ENCODE measurements at regions not wholly inside any gene's neighbourhood (a gene's known extent, or its start where the extent isn't known, plus 50 kb on each side); places are given as distances from the start of the nearest gene placed in this dataset.

DNA sequence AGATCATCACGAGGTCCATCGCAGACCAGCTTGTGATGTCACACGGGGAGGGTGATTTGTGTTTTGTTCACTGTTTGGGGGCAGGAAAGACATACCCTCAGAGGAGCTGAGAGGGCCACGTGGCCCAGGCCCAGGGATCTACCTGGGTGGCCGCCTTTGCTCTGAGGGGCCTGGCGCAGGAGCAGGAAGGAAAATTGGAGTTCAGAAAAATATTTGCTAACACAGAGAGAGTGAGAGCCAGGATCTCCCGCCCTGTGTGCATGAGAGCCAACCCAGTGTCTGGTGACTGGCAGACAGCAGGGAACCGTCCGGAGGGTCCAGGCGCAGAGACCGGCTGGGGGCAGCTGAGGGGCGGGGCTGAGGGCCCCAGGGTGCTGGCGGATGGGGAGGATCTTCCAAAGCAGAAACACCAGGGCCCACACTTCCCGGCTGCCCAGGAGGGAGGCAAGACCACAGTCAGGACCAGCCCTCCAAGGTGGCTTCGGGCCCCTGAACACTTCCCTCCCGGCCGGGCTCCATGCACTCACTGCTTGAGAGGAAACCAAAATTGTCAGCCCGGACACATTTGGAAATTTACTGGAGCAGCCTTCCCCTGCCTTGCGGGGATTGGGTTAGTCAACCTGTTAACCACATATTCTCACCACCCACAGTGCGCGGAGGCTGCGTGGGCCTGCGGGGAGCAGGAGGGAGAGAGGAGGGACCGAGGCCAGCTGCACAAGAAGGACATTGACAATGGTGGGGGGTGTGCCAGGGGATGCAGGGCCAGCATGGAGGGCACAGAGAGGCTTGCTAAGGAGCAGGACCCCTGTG, 52.6 kb downstream of the RBFOX3 start:
- ATAC-seq (no peak), DNase-seq (ENCODE audit: low read depth, low spot score) (no peak)
- Histone ChIP-seq H3K36me3 (ENCODE audit: control insufficient read depth in 1 of 2, insufficient read depth in 2 of 2, low read length in 2 of 2) (no peaks in the 10 kb centered on the region), H3K4me1 (ENCODE audit: control insufficient read depth in 1 of 2, insufficient read depth in 2 of 2, low read length in 2 of 2) (peaks cover 10 to 12% of the 10 kb centered on the region in 2 experiments), H3K9me2 (ENCODE audit: insufficient read depth) (no peaks in the 10 kb centered on the region), H2AFZ (ENCODE audit: low read depth, low read length, poor library complexity, severe bottlenecking) (no peak overlapping the region), H3K27me3 (ENCODE audit: insufficient read depth, low read length) (peaks cover 4% of the 10 kb centered on the region; the same call in 1 of the 2 replicates), H3K4me2 (ENCODE audit: low read length) (no peak overlapping the region), H3K9ac (ENCODE audit: low read length) (no peak overlapping the region), H3K79me2 (ENCODE audit: insufficient read depth, low read length) (no peaks in the 10 kb centered on the region), H3K27ac (ENCODE audit: low read depth, low read length) (no peak overlapping the region), H3K9me3 (ENCODE audit: control insufficient read depth in 1 of 2, insufficient read depth in 1 of 2, low read depth in 1 of 2, low read length in 2 of 2) (no peaks in the 10 kb centered on the region), H3K4me3 (replicated peaks in 1 of 2; ENCODE audit: low read depth in 1 of 2, low read length in 2 of 2) (no peak overlapping the region), H4K20me1 (ENCODE audit: insufficient read depth) (no peaks in the 10 kb centered on the region)
- no TSS peak for BruUV-seq (replicated peaks)
- RAD21 ChIA-PET (ENCODE audit: low non-redundant PET in 1 of 2, low total read pairs in 2 of 2, uncharacterized antibody in 2 of 2, unreplicated experiment in 2 of 2): no interaction called here
- intact Hi-C loops (cut with micrococcal nuclease): no loop called here
- TF ChIP-seq, protein P1, sequence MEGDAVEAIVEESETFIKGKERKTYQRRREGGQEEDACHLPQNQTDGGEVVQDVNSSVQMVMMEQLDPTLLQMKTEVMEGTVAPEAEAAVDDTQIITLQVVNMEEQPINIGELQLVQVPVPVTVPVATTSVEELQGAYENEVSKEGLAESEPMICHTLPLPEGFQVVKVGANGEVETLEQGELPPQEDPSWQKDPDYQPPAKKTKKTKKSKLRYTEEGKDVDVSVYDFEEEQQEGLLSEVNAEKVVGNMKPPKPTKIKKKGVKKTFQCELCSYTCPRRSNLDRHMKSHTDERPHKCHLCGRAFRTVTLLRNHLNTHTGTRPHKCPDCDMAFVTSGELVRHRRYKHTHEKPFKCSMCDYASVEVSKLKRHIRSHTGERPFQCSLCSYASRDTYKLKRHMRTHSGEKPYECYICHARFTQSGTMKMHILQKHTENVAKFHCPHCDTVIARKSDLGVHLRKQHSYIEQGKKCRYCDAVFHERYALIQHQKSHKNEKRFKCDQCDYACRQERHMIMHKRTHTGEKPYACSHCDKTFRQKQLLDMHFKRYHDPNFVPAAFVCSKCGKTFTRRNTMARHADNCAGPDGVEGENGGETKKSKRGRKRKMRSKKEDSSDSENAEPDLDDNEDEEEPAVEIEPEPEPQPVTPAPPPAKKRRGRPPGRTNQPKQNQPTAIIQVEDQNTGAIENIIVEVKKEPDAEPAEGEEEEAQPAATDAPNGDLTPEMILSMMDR (IDR thresholded peaks at IDR 0.05 in 2 of 3, conservative IDR thresholded peaks at IDR 0.05 in 1 of 3; ENCODE audit: borderline replicate concordance in 1 of 3, insufficient read depth in 1 of 3, low read depth in 2 of 3, low read length in 2 of 3): no peak
- TF ChIP-seq CEBPB (IDR thresholded peaks at IDR 0.05; ENCODE audit: low read depth) (no peak), SIN3A (IDR thresholded peaks at IDR 0.05; ENCODE audit: low read depth) (no peak)
- TF ChIP-seq, protein P2, sequence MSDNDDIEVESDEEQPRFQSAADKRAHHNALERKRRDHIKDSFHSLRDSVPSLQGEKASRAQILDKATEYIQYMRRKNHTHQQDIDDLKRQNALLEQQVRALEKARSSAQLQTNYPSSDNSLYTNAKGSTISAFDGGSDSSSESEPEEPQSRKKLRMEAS (IDR thresholded peaks at IDR 0.05): no peak
- CTCF ChIA-PET: no interaction called here
- POLR2A ChIA-PET: no interaction called here
